ENCODE measurements at regions not wholly inside any gene's neighbourhood (a gene's known extent, or its start where the extent isn't known, plus 50 kb on each side); places are given as distances from the start of the nearest gene placed in this dataset.

GRCh38 chr10:108515821-108516220 lies 1351.3 kb upstream of the SORCS1 start:
- H3K9me3 Mint-ChIP-seq (ENCODE audit: low read depth) = peaks cover 10% of the 10 kb centered on the region
- ATAC-seq (no peak), DNase-seq (no peak)
- H3K4me3 Mint-ChIP-seq = no peak overlapping the region
- no peaks in the 10 kb centered on the region for H3K27me3 Mint-ChIP-seq
- H3K36me3 Mint-ChIP-seq = no peaks in the 10 kb centered on the region
- H3K27ac Mint-ChIP-seq = no peak overlapping the region
- H3K4me1 Mint-ChIP-seq = no peaks in the 10 kb centered on the region
- CTCF ChIA-PET = no interaction called here

DNA sequence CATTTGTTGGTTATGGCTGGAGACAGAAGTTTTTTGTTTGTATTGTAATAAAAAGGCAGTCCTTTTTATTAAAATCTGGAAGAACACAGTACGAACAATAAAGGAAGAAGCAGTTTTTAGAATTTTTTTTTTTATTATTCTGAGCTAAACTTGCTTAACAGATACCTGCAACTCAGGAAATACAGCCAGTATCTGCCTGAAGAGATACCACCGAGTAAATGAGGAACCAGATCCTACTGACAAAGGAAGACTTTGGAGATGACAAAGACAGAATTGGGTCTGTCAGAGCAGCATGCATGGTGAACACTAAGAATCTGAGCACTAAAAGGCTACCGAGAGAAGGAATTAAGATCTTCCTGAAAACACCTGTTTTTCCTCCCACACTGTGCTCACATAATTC lies 1335.9 kb upstream of the SORCS1 start:
- Mint-ChIP-seq H3K4me3 (no peak overlapping the region), H3K4me1 (no peaks in the 10 kb centered on the region), H3K27ac (no peak overlapping the region), H3K9me3 (ENCODE audit: low read depth) (peaks cover 13% of the 10 kb centered on the region), H3K36me3 (no peaks in the 10 kb centered on the region), H3K27me3 (no peaks in the 10 kb centered on the region)
- ATAC-seq (no peak), DNase-seq (no peak)
- CTCF ChIA-PET = no interaction called here

- no peak for ATAC-seq
- Mint-ChIP-seq H3K4me3 (no peak overlapping the region), H3K4me1 (no peaks in the 10 kb centered on the region), H3K27ac (no peak overlapping the region), H3K9me3 (ENCODE audit: low read depth) (peaks cover 8% of the 10 kb centered on the region), H3K36me3 (no peaks in the 10 kb centered on the region), H3K27me3 (no peaks in the 10 kb centered on the region)
- DNase-seq = no peak
- CTCF ChIA-PET = no interaction called here
Observed at GRCh38 chr10:108496106-108496505, 1331.6 kb upstream of the SORCS1 start.

DNA sequence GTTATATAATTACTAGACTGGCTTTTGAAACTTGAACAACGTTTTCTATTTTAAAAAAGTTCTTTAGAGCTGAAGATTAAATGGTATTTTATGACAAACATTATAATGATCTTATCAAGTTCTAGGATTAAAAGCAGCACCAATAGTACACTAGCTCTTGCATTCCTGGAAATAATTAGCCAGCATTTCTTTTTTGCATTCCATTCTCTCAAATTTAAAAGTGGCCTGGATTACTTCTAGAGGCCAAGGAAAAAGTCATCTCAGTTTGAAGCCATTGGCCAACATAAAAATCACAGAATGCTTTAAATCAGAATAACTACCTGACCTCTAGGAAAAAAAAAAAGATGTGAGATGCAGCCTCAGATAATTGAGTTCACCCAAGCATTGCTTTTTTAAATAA lies 1326.4 kb upstream of the SORCS1 start:
- H3K4me1 Mint-ChIP-seq = no peaks in the 10 kb centered on the region
- no peak overlapping the region for H3K27ac Mint-ChIP-seq
- DNase-seq (no peak), ATAC-seq (no peak)
- H3K9me3 Mint-ChIP-seq (ENCODE audit: low read depth) = peaks cover 2% of the 10 kb centered on the region
- CTCF ChIA-PET = no interaction called here
- H3K27me3 Mint-ChIP-seq = no peaks in the 10 kb centered on the region
- H3K36me3 Mint-ChIP-seq = no peaks in the 10 kb centered on the region
- H3K4me3 Mint-ChIP-seq = no peak overlapping the region

DNA sequence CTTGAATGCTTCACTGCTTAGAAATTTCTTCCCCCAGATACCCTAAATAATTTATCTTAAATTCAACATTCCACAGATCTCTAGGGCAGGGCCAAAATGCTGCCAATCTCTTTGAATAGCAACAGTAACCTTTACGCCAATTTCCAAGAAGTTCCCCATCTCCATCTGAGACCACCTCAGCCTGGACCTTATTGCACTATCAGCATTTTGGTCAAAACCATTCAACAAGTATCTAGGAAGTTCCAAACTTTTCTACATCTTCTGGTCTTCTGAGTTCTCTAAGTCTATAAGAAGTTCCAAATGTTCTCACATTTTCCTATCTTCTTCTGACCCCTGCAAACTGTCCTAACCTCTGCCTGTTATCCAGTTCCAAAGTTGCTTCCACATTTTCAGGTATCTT lies 1306.9 kb upstream of the SORCS1 start:
- Mint-ChIP-seq H3K27me3 (no peaks in the 10 kb centered on the region), H3K36me3 (no peaks in the 10 kb centered on the region), H3K27ac (no peak overlapping the region), H3K4me1 (no peaks in the 10 kb centered on the region), H3K4me3 (no peak overlapping the region), H3K9me3 (ENCODE audit: low read depth) (peaks cover 7% of the 10 kb centered on the region)
- DNase-seq = no peak
- CTCF ChIA-PET = no interaction called here
- no peak for ATAC-seq

DNA sequence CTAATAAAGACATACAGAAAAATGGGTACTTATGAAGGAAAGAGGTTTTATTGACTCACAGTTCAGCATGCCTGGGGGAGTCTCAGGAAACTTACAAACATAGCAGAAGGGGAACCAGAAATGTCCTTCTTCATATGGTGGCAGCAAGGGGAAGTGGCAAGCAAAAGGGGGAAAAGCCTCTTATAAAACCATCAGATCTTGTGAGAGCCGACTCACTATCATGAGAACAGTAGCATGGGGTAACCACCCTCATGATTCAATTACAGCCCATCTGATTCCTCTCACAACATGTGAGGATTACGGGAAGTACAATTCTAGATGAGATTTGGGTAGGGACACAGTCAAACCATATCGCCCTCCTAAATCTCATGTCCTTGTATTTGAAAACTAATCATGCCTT lies 1305.4 kb upstream of the SORCS1 start:
- CTCF ChIA-PET = no interaction called here
- H3K27me3 Mint-ChIP-seq = no peaks in the 10 kb centered on the region
- no peaks in the 10 kb centered on the region for H3K4me1 Mint-ChIP-seq
- ATAC-seq (no peak), DNase-seq (no peak)
- H3K4me3 Mint-ChIP-seq = no peak overlapping the region
- peaks cover 3% of the 10 kb centered on the region for H3K9me3 Mint-ChIP-seq (ENCODE audit: low read depth)
- H3K36me3 Mint-ChIP-seq = no peaks in the 10 kb centered on the region
- no peak overlapping the region for H3K27ac Mint-ChIP-seq

DNA sequence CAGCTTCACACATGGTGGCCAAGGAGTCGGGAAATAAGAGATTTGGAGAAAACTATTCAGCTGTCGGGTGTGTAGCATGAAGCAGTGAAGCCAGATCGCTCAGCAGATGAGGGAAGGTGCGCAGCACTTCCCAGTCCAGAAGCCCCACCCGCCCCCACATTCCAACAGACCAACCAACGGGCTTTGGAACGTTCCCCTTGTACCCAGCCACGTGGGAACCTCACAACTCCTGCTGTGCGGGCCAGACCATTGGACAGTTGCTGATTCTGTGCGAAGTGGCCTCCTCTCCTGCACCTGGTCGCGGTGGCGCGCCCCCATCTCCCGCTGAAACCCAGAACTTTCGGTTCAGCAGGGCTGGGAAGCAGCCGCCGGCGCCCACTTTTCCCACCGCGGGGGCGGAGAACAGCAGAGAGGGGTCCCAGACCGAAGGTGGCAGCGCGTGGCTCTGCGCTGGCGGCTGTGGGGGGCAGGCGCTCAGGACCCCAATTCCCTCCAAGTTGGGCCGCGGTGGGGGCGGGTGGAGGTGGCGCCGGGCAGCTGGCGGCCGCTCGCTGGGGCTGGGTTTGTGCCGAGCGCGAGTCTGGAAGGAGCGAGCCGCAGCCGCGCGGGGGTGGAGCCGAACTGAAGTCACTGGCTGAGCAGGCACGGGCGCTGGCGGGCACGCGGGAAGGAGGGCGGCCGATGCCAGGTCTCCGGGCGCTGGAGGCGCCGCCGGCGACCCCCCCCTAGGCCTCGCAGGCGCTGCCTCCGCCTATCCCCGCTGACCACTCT lies 1301.5 kb upstream of the SORCS1 start:
- no peak overlapping the region for H3K27ac Mint-ChIP-seq
- CTCF ChIA-PET = no interaction called here
- H3K36me3 Mint-ChIP-seq = no peaks in the 10 kb centered on the region
- peaks cover 3% of the 10 kb centered on the region for H3K9me3 Mint-ChIP-seq (ENCODE audit: low read depth)
- H3K27me3 Mint-ChIP-seq = no peaks in the 10 kb centered on the region
- H3K4me1 Mint-ChIP-seq = no peaks in the 10 kb centered on the region
- no peak overlapping the region for H3K4me3 Mint-ChIP-seq
- ATAC-seq (no peak), DNase-seq (no peak)

GRCh38 chr10:108462005-108462404 lies 1297.5 kb upstream of the SORCS1 start:
- H3K4me1 Mint-ChIP-seq = no peaks in the 10 kb centered on the region
- ATAC-seq = no peak
- H3K4me3 Mint-ChIP-seq = no peak overlapping the region
- no peak overlapping the region for H3K27ac Mint-ChIP-seq
- no peaks in the 10 kb centered on the region for H3K36me3 Mint-ChIP-seq
- CTCF ChIA-PET = no interaction called here
- no peaks in the 10 kb centered on the region for H3K27me3 Mint-ChIP-seq
- no peak for DNase-seq
- peaks cover 5% of the 10 kb centered on the region for H3K9me3 Mint-ChIP-seq (ENCODE audit: low read depth)

GRCh38 chr10:108454793-108455192 lies 1290.3 kb upstream of the SORCS1 start:
- CTCF ChIA-PET = no interaction called here
- peaks cover 6% of the 10 kb centered on the region for H3K9me3 Mint-ChIP-seq (ENCODE audit: low read depth)
- H3K4me3 Mint-ChIP-seq = no peak overlapping the region
- DNase-seq = no peak
- H3K36me3 Mint-ChIP-seq = no peaks in the 10 kb centered on the region
- no peaks in the 10 kb centered on the region for H3K27me3 Mint-ChIP-seq
- peaks cover 4% of the 10 kb centered on the region for H3K4me1 Mint-ChIP-seq
- ATAC-seq = no peak
- no peak overlapping the region for H3K27ac Mint-ChIP-seq

- Mint-ChIP-seq H3K27me3 (no peaks in the 10 kb centered on the region), H3K9me3 (ENCODE audit: low read depth) (peaks cover 6% of the 10 kb centered on the region), H3K4me3 (no peak overlapping the region), H3K36me3 (no peaks in the 10 kb centered on the region), H3K27ac (no peak overlapping the region), H3K4me1 (peaks cover 4% of the 10 kb centered on the region)
- ATAC-seq (no peak), DNase-seq (no peak)
- CTCF ChIA-PET = no interaction called here
Observed at GRCh38 chr10:108454224-108454623, 1289.7 kb upstream of the SORCS1 start.

GRCh38 chr10:108453166-108453565 lies 1288.7 kb upstream of the SORCS1 start:
- H3K4me1 Mint-ChIP-seq = peaks cover 4% of the 10 kb centered on the region
- no peak overlapping the region for H3K27ac Mint-ChIP-seq
- H3K27me3 Mint-ChIP-seq = no peaks in the 10 kb centered on the region
- H3K36me3 Mint-ChIP-seq = no peaks in the 10 kb centered on the region
- CTCF ChIA-PET = no interaction called here
- H3K4me3 Mint-ChIP-seq = no peak overlapping the region
- no peak for DNase-seq
- H3K9me3 Mint-ChIP-seq (ENCODE audit: low read depth) = peaks cover 2% of the 10 kb centered on the region
- ATAC-seq = no peak

DNA sequence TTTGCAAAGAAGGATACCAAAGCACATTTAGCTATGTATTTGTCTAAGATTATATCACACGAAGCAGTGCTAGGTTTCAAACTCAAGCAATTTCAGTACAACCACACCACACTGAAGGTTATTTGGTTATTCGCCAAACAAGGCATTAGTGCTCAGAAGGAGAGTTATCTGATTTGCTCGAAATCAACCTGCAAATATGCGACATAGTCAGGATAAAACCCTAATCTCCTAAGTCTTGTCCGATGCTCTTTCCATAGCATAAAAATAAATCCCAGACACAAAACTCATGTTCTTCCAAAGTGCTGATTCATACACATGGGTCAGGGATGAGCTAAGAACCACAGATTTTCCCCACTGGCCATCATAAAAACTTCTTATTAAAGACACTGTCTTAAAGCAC lies 1288.0 kb upstream of the SORCS1 start:
- H3K9me3 Mint-ChIP-seq (ENCODE audit: low read depth) = peaks cover 2% of the 10 kb centered on the region

DNA sequence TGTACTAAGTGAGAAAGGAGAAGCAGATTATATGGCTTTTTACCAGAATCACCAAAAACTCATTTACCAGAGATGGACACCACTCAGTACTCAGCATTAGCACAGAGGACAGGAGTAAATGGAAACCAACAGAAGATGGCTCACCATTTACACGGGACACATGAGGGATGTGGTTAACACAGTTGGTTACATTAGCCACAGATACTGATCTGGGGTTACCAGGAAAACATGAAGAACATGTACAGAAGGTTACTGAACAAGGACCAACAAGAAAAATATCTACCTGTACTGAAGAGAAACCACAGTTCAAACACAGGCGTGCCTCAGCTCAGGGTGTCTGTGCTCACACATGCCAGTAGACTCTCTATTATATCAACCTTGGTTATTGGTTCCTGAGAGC lies 1285.8 kb upstream of the SORCS1 start:
- CTCF ChIA-PET = no interaction called here
- H3K9me3 Mint-ChIP-seq (ENCODE audit: low read depth) = no peaks in the 10 kb centered on the region
- H3K27ac Mint-ChIP-seq = no peak overlapping the region
- DNase-seq (no peak), ATAC-seq (no peak)
- H3K36me3 Mint-ChIP-seq = no peaks in the 10 kb centered on the region
- H3K27me3 Mint-ChIP-seq = no peaks in the 10 kb centered on the region
- H3K4me3 Mint-ChIP-seq = no peak overlapping the region
- H3K4me1 Mint-ChIP-seq = peaks cover 4% of the 10 kb centered on the region

More for the DNA sequence above, 1288.0 kb upstream of the SORCS1 start:
- CTCF ChIA-PET = no interaction called here
- ATAC-seq = no peak
- H3K4me1 Mint-ChIP-seq = peaks cover 4% of the 10 kb centered on the region
- H3K4me3 Mint-ChIP-seq = no peak overlapping the region
- no peak for DNase-seq
- no peaks in the 10 kb centered on the region for H3K27me3 Mint-ChIP-seq
- H3K27ac Mint-ChIP-seq = no peak overlapping the region
- H3K36me3 Mint-ChIP-seq = no peaks in the 10 kb centered on the region

- CTCF ChIA-PET = no interaction called here
- ATAC-seq = no peak
- no peak overlapping the region for H3K4me3 Mint-ChIP-seq
- H3K9me3 Mint-ChIP-seq (ENCODE audit: low read depth) = no peaks in the 10 kb centered on the region
- H3K36me3 Mint-ChIP-seq = no peaks in the 10 kb centered on the region
- no peak for DNase-seq
- no peak overlapping the region for H3K27ac Mint-ChIP-seq
- H3K4me1 Mint-ChIP-seq = peaks cover 4% of the 10 kb centered on the region
- H3K27me3 Mint-ChIP-seq = no peaks in the 10 kb centered on the region
Observed at GRCh38 chr10:108445746-108446145, 1281.2 kb upstream of the SORCS1 start.

GRCh38 chr10:108443636-108444035 lies 1279.1 kb upstream of the SORCS1 start:
- no peaks in the 10 kb centered on the region for H3K36me3 Mint-ChIP-seq
- DNase-seq (no peak), ATAC-seq (no peak)
- no peaks in the 10 kb centered on the region for H3K27me3 Mint-ChIP-seq
- H3K4me3 Mint-ChIP-seq = no peak overlapping the region
- CTCF ChIA-PET = no interaction called here
- no peak overlapping the region for H3K27ac Mint-ChIP-seq
- no peaks in the 10 kb centered on the region for H3K4me1 Mint-ChIP-seq
- H3K9me3 Mint-ChIP-seq (ENCODE audit: low read depth) = peaks cover under 1% of the 10 kb centered on the region

Measured in activated CD8-positive, alpha-beta memory T cell treated with anti-CD3 and anti-CD28 coated beads, Interleukin-2, amount 10 ng/mL, durations not matched to agents 7 days and 5 days (primary cell).